ENCODE measurements at regions not wholly inside any gene's neighbourhood (a gene's known extent, or its start where the extent isn't known, plus 50 kb on each side); places are given as distances from the start of the nearest gene placed in this dataset.

DNA sequence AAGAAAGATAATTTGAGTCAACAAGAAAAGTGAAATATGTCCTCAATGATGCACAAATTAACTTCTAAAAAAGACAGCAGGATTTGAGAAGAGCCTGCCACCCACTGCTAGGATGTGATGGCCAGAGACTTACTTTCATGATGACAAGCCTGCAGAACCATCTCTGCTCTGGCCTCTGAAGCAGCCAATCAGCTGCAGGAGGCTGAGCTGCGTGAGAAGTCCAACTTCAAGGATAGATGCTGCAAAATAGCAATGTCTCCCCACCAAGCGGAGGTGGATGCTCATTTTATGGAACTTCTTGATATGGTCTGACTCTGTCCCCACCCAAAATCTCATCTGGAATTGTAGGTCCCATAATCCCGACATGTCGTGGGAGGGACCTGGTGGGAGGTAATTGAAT lies 53.1 kb downstream of the CYRIA start:
- Mint-ChIP-seq H3K9me3 (ENCODE audit: low read depth, unreplicated experiment) (no peaks in the 10 kb centered on the region), H3K27me3 (ENCODE audit: unreplicated experiment) (peaks cover 47% of the 10 kb centered on the region), H3K27ac (ENCODE audit: unreplicated experiment) (no peak overlapping the region), H3K4me3 (ENCODE audit: low read depth, unreplicated experiment) (no peak overlapping the region), H3K36me3 (ENCODE audit: insufficient read depth, unreplicated experiment) (no peaks in the 10 kb centered on the region), H3K4me1 (ENCODE audit: low read depth, unreplicated experiment) (peaks cover 10% of the 10 kb centered on the region)
- no TSS peak for BruUV-seq (replicated peaks)
- intact Hi-C loops (cut with micrococcal nuclease; ENCODE audit: unreplicated experiment): no loop called here
- CTCF ChIA-PET: interaction anchor here (1.9 to 2.1 kb wide), 2 partner anchors 145 to 1059 kb away, joined by 7 to 35 read pairs; no protein-coding TSS in a partner anchor
- TF ChIP-seq, protein P1, sequence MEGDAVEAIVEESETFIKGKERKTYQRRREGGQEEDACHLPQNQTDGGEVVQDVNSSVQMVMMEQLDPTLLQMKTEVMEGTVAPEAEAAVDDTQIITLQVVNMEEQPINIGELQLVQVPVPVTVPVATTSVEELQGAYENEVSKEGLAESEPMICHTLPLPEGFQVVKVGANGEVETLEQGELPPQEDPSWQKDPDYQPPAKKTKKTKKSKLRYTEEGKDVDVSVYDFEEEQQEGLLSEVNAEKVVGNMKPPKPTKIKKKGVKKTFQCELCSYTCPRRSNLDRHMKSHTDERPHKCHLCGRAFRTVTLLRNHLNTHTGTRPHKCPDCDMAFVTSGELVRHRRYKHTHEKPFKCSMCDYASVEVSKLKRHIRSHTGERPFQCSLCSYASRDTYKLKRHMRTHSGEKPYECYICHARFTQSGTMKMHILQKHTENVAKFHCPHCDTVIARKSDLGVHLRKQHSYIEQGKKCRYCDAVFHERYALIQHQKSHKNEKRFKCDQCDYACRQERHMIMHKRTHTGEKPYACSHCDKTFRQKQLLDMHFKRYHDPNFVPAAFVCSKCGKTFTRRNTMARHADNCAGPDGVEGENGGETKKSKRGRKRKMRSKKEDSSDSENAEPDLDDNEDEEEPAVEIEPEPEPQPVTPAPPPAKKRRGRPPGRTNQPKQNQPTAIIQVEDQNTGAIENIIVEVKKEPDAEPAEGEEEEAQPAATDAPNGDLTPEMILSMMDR (IDR thresholded peaks at IDR 0.05; ENCODE audit: unreplicated experiment): no peak
- no peak for DNase-seq

DNA sequence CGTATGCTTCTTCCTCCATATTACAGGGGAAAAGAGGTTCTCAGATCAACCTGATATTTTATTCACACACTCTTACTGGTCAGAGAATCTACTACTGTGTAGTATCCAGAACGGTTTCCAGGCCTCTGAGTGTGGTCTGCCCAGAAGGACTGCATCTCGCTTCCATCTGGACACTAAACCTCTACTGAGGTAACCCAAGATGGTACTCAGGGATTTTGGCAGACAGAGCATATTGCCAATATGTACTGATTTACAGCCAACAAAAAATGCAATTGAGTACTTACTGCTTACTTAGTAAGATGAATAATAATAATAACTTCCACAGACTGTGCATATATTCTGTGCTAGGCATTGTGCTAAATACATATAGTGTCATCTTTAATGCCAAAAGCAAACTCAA lies 55.8 kb downstream of the CYRIA start:
- peaks cover 10% of the 10 kb centered on the region for H3K4me1 Mint-ChIP-seq (ENCODE audit: low read depth, unreplicated experiment)
- CTCF ChIA-PET: interaction anchor here (1.9 kb wide), 1 partner anchor 41 kb away, joined by 3 read pairs; no protein-coding TSS in a partner anchor
- no peak for DNase-seq
- H3K4me3 Mint-ChIP-seq (ENCODE audit: low read depth, unreplicated experiment): no peak overlapping the region
- peaks cover 51% of the 10 kb centered on the region for H3K27me3 Mint-ChIP-seq (ENCODE audit: unreplicated experiment)
- BruUV-seq (replicated peaks): no TSS peak
- intact Hi-C loops (cut with micrococcal nuclease; ENCODE audit: unreplicated experiment): loop anchor here (1.0 to 5.0 kb wide), 4 partner anchors 56 to 973 kb away; partner anchors contain the start of gene MYCN
- peaks cover 2% of the 10 kb centered on the region for H3K9me3 Mint-ChIP-seq (ENCODE audit: low read depth, unreplicated experiment)
- H3K36me3 Mint-ChIP-seq (ENCODE audit: insufficient read depth, unreplicated experiment): no peaks in the 10 kb centered on the region
- H3K27ac Mint-ChIP-seq (ENCODE audit: unreplicated experiment): no peak overlapping the region
- TF ChIP-seq, protein P1 (IDR thresholded peaks at IDR 0.05; ENCODE audit: unreplicated experiment): no peak

DNA sequence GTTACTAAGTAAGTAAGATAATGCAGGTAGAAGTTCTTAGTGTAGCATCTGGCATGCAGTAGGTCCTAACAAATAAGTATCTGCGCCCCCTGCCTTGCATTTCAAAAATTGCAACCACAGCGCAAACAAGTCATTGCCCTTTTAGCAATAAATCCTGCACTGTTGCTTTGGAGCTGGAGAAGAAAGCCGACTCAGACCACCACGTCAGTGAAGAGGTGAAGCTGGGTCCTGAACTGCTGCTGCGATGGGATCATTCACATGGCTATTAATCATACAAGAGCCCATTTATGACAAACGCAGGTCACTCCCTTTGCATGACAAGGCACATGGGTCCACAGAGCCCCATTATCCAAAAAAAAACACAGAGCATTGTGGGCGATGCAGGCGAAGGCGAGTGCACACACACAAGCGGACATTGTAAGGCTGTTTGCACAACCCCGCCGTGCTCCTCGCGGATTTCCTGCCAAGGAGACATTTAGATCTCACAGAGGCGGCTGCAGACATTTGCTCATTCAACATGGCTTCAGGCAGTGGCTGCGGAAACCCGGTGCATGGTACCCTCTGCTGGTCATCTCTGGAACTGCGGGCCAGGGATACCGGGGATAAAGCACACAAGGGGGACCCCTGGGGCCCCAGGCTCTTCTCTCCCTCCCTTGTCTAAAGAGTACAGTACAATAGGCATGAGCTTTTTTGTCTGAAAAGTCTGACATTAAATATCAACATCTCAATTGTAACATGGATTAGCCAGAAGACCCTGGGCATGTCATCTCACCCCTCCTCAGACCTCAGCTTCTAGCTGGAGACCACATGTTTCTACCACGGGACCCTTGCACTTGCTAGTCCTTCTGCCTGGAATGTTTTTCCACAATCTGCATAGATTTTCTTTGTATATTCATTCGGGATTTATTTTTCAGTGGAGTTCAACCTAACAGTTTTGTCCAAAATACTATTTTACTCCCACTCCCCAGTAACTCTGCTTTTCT lies 56.7 kb downstream of the CYRIA start:
- intact Hi-C loops (cut with micrococcal nuclease; ENCODE audit: unreplicated experiment): loop anchor here (1.0 to 5.0 kb wide), 4 partner anchors 56 to 972 kb away; partner anchors contain the start of gene MYCN
- peak; percentile 90 for DNase-seq
- peaks cover 2% of the 10 kb centered on the region for H3K4me1 Mint-ChIP-seq (ENCODE audit: low read depth, unreplicated experiment)
- no peak overlapping the region for H3K27ac Mint-ChIP-seq (ENCODE audit: unreplicated experiment)
- H3K27me3 Mint-ChIP-seq (ENCODE audit: unreplicated experiment): peaks cover 44% of the 10 kb centered on the region
- H3K4me3 Mint-ChIP-seq (ENCODE audit: low read depth, unreplicated experiment): peak overlapping the region; percentile 58
- TF ChIP-seq, protein P1 (IDR thresholded peaks at IDR 0.05; ENCODE audit: unreplicated experiment): peak; percentile 94
- BruUV-seq (replicated peaks): no TSS peak
- H3K36me3 Mint-ChIP-seq (ENCODE audit: insufficient read depth, unreplicated experiment): no peaks in the 10 kb centered on the region
- H3K9me3 Mint-ChIP-seq (ENCODE audit: low read depth, unreplicated experiment): peaks cover 2% of the 10 kb centered on the region
- CTCF ChIA-PET: interaction anchor here (1.0 to 1.9 kb wide), 3 partner anchors 41 to 669 kb away, joined by 3 to 6 read pairs (median 3); no protein-coding TSS in a partner anchor

DNA sequence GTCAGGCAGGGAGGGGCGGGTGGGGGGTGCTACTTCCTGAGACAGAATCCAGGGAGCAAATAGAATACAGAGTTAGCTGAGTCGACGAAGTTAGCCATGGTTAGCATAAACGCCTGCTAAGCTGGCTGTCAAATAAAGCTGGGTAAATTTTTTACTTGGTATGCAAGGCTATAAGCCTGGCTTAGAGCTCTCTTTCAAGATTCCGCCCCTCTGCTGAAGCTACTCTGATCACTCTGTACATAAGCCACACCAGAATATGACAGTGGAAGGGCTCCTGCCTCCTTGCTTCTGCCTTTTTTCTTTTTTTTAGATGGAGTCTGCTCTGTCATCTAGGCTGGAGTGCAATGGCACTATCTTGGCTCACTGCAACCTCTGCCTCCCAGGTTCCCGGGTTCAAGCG lies 58.3 kb downstream of the CYRIA start:
- no peak overlapping the region for H3K4me3 Mint-ChIP-seq (ENCODE audit: low read depth, unreplicated experiment)
- peaks cover 51% of the 10 kb centered on the region for H3K27me3 Mint-ChIP-seq (ENCODE audit: unreplicated experiment)
- no TSS peak for BruUV-seq (replicated peaks)
- TF ChIP-seq, protein P1 (IDR thresholded peaks at IDR 0.05; ENCODE audit: unreplicated experiment): no peak
- intact Hi-C loops (cut with micrococcal nuclease; ENCODE audit: unreplicated experiment): loop anchor here (5.0 kb wide), 1 partner anchor 665 kb away; the partner anchor contains the start of gene MYCN
- CTCF ChIA-PET: no interaction called here
- peaks cover 2% of the 10 kb centered on the region for H3K9me3 Mint-ChIP-seq (ENCODE audit: low read depth, unreplicated experiment)
- no peak overlapping the region for H3K27ac Mint-ChIP-seq (ENCODE audit: unreplicated experiment)
- no peaks in the 10 kb centered on the region for H3K4me1 Mint-ChIP-seq (ENCODE audit: low read depth, unreplicated experiment)
- no peak for DNase-seq
- H3K36me3 Mint-ChIP-seq (ENCODE audit: insufficient read depth, unreplicated experiment): no peaks in the 10 kb centered on the region

Data from Calu3 (cell line).